ENCODE measurements at regions not wholly inside any gene's neighbourhood (a gene's known extent, or its start where the extent isn't known, plus 50 kb on each side); places are given as distances from the start of the nearest gene placed in this dataset.

DNA sequence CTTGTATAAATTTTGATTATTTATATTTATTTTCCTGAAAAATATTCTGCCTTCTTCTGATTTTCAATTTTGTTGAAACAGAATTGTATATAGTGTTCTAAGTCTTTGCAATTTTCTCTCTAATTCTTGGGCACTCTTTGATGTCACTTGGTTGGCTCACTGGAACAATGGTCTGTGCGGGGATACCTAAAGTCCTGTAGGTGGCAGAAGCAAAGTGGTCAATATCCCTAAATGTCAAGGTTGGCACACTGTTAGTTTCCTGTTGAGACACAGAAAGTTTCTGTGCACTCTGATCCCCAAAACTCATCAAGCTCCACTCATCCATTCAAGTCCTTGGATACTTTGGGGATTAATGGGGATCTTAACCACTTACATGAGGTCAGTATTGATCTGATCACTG, 480.8 kb upstream of the CCNG1 start:
- TF ChIP-seq, protein P1, sequence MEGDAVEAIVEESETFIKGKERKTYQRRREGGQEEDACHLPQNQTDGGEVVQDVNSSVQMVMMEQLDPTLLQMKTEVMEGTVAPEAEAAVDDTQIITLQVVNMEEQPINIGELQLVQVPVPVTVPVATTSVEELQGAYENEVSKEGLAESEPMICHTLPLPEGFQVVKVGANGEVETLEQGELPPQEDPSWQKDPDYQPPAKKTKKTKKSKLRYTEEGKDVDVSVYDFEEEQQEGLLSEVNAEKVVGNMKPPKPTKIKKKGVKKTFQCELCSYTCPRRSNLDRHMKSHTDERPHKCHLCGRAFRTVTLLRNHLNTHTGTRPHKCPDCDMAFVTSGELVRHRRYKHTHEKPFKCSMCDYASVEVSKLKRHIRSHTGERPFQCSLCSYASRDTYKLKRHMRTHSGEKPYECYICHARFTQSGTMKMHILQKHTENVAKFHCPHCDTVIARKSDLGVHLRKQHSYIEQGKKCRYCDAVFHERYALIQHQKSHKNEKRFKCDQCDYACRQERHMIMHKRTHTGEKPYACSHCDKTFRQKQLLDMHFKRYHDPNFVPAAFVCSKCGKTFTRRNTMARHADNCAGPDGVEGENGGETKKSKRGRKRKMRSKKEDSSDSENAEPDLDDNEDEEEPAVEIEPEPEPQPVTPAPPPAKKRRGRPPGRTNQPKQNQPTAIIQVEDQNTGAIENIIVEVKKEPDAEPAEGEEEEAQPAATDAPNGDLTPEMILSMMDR (IDR thresholded peaks at IDR 0.05), result no peak
- TF ChIP-seq EP300 (IDR thresholded peaks at IDR 0.05) (no peak), POLR2A (IDR thresholded peaks at IDR 0.05) (no peak), POLR2AphosphoS5 (IDR thresholded peaks at IDR 0.05) (no peak)
